ENCODE measurements at regions not wholly inside any gene's neighbourhood (a gene's known extent, or its start where the extent isn't known, plus 50 kb on each side); places are given as distances from the start of the nearest gene placed in this dataset.

DNA sequence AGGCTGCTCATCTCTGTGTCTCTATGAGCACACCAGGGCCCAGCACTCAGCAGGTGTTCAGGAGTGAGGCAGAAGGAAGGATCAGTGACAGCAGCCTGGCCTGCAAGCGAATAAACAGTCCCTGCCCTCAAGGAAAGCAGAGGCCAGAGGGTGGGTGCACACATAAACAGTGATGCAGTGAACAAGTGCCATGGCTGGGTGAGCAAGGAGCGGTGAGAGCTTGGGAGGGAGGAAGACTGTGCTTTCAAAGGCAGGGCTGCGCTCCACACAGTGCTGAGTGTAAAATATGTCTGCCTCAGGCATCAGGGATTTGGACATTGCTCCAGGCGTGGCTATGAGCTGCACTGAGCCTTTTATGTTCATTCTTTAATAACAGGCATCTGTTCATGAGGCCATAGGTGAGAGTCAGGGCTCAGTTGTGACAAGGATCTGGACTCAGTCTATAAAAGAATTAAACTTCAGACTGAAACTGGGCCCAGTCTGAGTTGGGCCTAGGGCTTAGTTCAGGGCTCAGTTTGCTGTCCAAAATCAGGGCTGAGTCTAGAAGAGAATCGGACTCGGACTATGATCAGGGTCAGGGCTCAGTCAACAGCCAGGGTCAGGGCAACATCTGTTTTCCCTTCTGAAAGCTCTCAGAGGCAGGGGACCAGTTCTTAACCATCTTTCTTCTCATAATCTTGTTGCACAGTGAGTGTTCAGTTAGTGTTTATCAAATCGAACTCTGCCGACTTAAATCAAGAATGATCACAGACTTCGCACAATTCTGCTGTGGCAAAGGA, 213.7 kb downstream of the FOXD2 start:
- TF ChIP-seq, protein P1, sequence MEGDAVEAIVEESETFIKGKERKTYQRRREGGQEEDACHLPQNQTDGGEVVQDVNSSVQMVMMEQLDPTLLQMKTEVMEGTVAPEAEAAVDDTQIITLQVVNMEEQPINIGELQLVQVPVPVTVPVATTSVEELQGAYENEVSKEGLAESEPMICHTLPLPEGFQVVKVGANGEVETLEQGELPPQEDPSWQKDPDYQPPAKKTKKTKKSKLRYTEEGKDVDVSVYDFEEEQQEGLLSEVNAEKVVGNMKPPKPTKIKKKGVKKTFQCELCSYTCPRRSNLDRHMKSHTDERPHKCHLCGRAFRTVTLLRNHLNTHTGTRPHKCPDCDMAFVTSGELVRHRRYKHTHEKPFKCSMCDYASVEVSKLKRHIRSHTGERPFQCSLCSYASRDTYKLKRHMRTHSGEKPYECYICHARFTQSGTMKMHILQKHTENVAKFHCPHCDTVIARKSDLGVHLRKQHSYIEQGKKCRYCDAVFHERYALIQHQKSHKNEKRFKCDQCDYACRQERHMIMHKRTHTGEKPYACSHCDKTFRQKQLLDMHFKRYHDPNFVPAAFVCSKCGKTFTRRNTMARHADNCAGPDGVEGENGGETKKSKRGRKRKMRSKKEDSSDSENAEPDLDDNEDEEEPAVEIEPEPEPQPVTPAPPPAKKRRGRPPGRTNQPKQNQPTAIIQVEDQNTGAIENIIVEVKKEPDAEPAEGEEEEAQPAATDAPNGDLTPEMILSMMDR (IDR thresholded peaks at IDR 0.05; ENCODE audit: extremely low read depth, insufficient read depth, missing control alignments): no peak
- in situ Hi-C loops (cut with MboI; ENCODE audit: low pct_unique_long_range_greater_than_20kb, low sequenced_read_pairs, unreplicated experiment): no loop called here

GRCh38 chr1:47655521-47656300, 217.9 kb downstream of the FOXD2 start:
- TF ChIP-seq, protein P1 (IDR thresholded peaks at IDR 0.05; ENCODE audit: extremely low read depth, insufficient read depth, missing control alignments): no peak
- DNase-seq (ENCODE audit: low spot score): no peak
- in situ Hi-C loops (cut with MboI; ENCODE audit: low pct_unique_long_range_greater_than_20kb, low sequenced_read_pairs, unreplicated experiment): no loop called here

More for the DNA sequence above, 213.7 kb downstream of the FOXD2 start:
- no peak for DNase-seq (ENCODE audit: low spot score)

DNA sequence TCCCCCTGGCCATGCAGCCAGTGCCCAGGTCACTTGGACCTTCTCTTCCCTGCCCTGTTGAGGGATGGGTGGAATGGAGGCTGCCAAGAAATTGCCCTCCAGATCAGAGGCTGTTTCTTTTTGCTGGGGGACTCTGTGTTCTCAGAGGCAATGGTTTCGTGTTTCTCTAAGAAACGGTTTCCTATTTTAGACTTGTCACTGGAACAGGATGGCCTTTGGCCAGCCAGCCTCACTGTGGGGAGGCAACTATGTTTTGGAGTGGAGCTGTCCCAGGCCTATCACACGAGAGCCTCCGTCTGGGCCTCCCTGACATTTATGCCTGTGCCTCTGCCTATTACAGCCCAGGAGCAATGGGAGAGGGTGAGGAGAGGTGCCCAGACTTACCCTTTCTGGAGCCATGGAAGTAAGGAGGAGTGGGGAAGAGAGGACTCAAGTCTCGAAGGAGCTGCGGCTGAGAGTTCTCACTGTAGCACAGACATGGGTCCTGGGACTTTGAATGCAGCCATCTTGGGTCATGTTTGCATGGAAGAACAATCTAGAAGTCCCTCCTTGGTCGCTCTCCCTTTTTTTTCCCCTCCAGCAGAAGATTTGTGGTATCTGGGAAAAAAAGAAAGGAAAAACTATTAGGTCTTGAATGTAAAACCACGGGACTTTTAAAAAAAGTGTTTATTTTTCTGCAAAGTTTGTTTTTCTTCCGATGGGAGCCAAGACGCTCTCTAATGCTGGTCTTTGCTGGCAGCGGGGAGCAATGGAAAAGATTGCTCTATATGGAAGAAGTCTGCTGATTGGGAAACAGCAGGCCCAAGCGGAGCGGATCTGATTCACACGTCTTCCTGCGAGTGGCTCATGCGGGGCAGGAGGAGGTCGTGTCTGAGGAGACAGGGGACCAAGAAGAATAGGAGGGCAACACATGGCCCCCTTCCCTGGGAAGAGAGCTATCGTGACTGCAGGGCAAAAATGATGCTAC, 219.2 kb downstream of the FOXD2 start:
- TF ChIP-seq, protein P1 (IDR thresholded peaks at IDR 0.05; ENCODE audit: extremely low read depth, insufficient read depth, missing control alignments): no peak
- in situ Hi-C loops (cut with MboI; ENCODE audit: low pct_unique_long_range_greater_than_20kb, low sequenced_read_pairs, unreplicated experiment): no loop called here
- DNase-seq (ENCODE audit: low spot score): no peak

- TF ChIP-seq, protein P1 (IDR thresholded peaks at IDR 0.05; ENCODE audit: extremely low read depth, insufficient read depth, missing control alignments): no peak
- in situ Hi-C loops (cut with MboI; ENCODE audit: low pct_unique_long_range_greater_than_20kb, low sequenced_read_pairs, unreplicated experiment): no loop called here
- no peak for DNase-seq (ENCODE audit: low spot score)
Measured at GRCh38 chr1:47658161-47658920, 220.5 kb downstream of the FOXD2 start.

DNA sequence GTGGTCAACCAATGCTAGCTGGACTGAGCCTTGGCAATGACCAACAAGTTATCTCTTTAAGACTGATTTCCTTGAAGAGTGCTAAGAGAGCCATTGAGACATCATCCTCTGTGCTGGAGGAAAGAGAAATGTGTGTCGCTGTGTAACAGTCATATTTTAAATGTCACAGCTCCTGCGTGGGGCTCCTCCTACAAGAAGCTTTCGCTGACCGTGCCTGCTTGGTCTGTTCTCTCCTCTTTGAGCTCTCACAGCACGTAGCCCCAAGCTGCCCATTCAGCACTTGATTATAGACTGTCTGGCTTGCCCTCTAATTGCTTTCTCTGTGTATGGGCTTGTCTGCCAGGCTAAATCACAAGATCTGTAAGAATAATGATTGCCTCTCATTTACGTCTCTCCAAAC, 221.3 kb downstream of the FOXD2 start:
- DNase-seq (ENCODE audit: low spot score): no peak
- in situ Hi-C loops (cut with MboI; ENCODE audit: low pct_unique_long_range_greater_than_20kb, low sequenced_read_pairs, unreplicated experiment): no loop called here
- TF ChIP-seq, protein P1 (IDR thresholded peaks at IDR 0.05; ENCODE audit: extremely low read depth, insufficient read depth, missing control alignments): no peak
